ENCODE measurements at regions not wholly inside any gene's neighbourhood (a gene's known extent, or its start where the extent isn't known, plus 50 kb on each side); places are given as distances from the start of the nearest gene placed in this dataset.

DNA sequence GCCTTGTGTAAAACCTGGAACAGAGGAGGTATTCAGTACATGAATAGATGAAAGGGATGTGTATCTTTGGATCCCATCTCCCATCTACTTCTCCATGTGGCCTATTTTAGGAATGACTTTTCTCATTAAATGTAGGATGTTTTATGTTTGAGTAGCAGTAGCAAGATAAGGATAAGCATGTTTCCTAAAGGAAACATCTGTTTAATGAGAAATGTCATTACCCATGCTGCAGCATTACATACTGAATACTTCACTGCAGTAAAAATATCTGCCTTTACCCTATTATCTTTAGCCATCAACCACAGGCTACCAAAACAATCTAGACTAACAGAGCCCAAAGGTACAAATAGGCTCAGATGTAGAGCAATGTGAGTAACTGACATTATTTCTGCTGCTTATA lies 419.2 kb upstream of the CYRIA start:
- Histone ChIP-seq H3K27ac (ENCODE audit: insufficient read length, low read depth, low read length) (no peak overlapping the region), H2AFZ (ENCODE audit: low read length) (no peak overlapping the region), H3K18ac (ENCODE audit: insufficient read length, low read depth, low read length) (no peak overlapping the region), H2BK12ac (ENCODE audit: insufficient read length, low read depth, low read length) (no peak overlapping the region), H2AK5ac (ENCODE audit: insufficient read length, low read length) (no peak overlapping the region), H2BK15ac (ENCODE audit: low read depth, low read length) (no peak overlapping the region), H3K4me1 (ENCODE audit: insufficient read depth, low read length) (no peaks in the 10 kb centered on the region; the same call in 1 of the 2 replicates), H3K79me1 (ENCODE audit: insufficient read depth, low read depth, low read length, poor library complexity, severe bottlenecking) (no peaks in the 10 kb centered on the region), H3K14ac (ENCODE audit: insufficient read depth, low read length) (no peak overlapping the region), H3K23me2 (ENCODE audit: insufficient read length, low read depth, low read length, poor library complexity, severe bottlenecking) (no peaks in the 10 kb centered on the region), H3T11ph (ENCODE audit: low read length) (no peak overlapping the region), H3K27me3 (ENCODE audit: insufficient read depth, low read length) (no peaks in the 10 kb centered on the region), H3K56ac (ENCODE audit: insufficient read length, low read depth, low read length) (no peak overlapping the region), H3K4me2 (ENCODE audit: insufficient read depth, insufficient read length, low read length) (no peak overlapping the region), H4K5ac (ENCODE audit: insufficient read length, low read depth, low read length) (no peak overlapping the region), H3K9ac (ENCODE audit: extremely low read depth, insufficient read length, low read length) (no peak overlapping the region), H2BK120ac (ENCODE audit: low read depth, low read length, poor library complexity, severe bottlenecking) (no peak overlapping the region), H4K20me1 (ENCODE audit: control insufficient read depth, insufficient read depth, insufficient read length) (no peaks in the 10 kb centered on the region), H2BK5ac (ENCODE audit: insufficient read length, low read length) (no peak overlapping the region), H4K91ac (ENCODE audit: insufficient read length, low read depth, low read length) (no peak overlapping the region), H4K8ac (replicated peaks; ENCODE audit: insufficient read length, low read depth, low read length) (no peak overlapping the region), H3K4ac (ENCODE audit: low read depth, low read length) (no peak overlapping the region), H3K9me3 (ENCODE audit: control insufficient read depth, low read depth, low read length) (peaks cover 4% of the 10 kb centered on the region), H2BK20ac (ENCODE audit: low read depth, low read length, poor library complexity, severe bottlenecking) (no peak overlapping the region), H3K23ac (ENCODE audit: insufficient read length, low read depth, low read length) (no peak overlapping the region), H3K79me2 (ENCODE audit: insufficient read depth, low read length) (no peaks in the 10 kb centered on the region)
- H3K36me3 Mint-ChIP-seq (ENCODE audit: insufficient read depth in 1 of 3, low read depth in 3 of 3): peaks cover 2 to 8% (median 6%) of the 10 kb centered on the region in 3 experiments; a peak in 5 of 7 replicates
- H3K9me3 Mint-ChIP-seq: peaks cover 7 to 9% of the 10 kb centered on the region in 2 experiments
- no peaks in the 10 kb centered on the region for H3K27me3 Mint-ChIP-seq (ENCODE audit: low read depth)
- H3K27ac Mint-ChIP-seq: no peak overlapping the region
- no peak for DNase-seq
- TF ChIP-seq CTCF (conservative IDR thresholded peaks at IDR 0.05): no peak
- H3K4me3 Mint-ChIP-seq: no peak overlapping the region
- H3K4me1 Mint-ChIP-seq: peaks cover 4 to 6% of the 10 kb centered on the region in 2 experiments; a peak in 2 of 4 replicates

Measured in H9 (cell line).